ENCODE measurements at regions not wholly inside any gene's neighbourhood (a gene's known extent, or its start where the extent isn't known, plus 50 kb on each side); places are given as distances from the start of the nearest gene placed in this dataset.

- Histone ChIP-seq H3K9ac (ENCODE audit: low read length in 2 of 2) (no peak overlapping the region), H3K4me3 (ENCODE audit: low read length in 2 of 2) (no peak overlapping the region), H3K36me3 (ENCODE audit: control insufficient read depth in 2 of 2, insufficient read depth in 2 of 2, low read length in 2 of 2) (no peaks in the 10 kb centered on the region), H3K27me3 (ENCODE audit: control insufficient read depth in 1 of 2, insufficient read depth in 2 of 2, low read length in 2 of 2) (no peaks in the 10 kb centered on the region), H3K4me1 (ENCODE audit: control insufficient read depth, insufficient read depth, low read length) (no peaks in the 10 kb centered on the region), H3K27ac (ENCODE audit: low read length) (no peak overlapping the region), H3K9me3 (ENCODE audit: control insufficient read depth in 2 of 2, low read length in 2 of 2) (no peaks in the 10 kb centered on the region)
Observed at GRCh38 chr5:165887147-165887546, 2381.7 kb downstream of the MAT2B start.

GRCh38 chr5:165892383-165892782, 2387.0 kb downstream of the MAT2B start:
- H3K27ac ChIP-seq (ENCODE audit: low read length): no peak overlapping the region
- H3K36me3 ChIP-seq (ENCODE audit: control insufficient read depth in 2 of 2, insufficient read depth in 2 of 2, low read length in 2 of 2): no peaks in the 10 kb centered on the region
- H3K9ac ChIP-seq (ENCODE audit: low read length in 2 of 2): no peak overlapping the region
- H3K4me3 ChIP-seq (ENCODE audit: low read length in 2 of 2): no peak overlapping the region
- no peaks in the 10 kb centered on the region for H3K27me3 ChIP-seq (ENCODE audit: control insufficient read depth in 1 of 2, insufficient read depth in 2 of 2, low read length in 2 of 2)
- no peaks in the 10 kb centered on the region for H3K4me1 ChIP-seq (ENCODE audit: control insufficient read depth, insufficient read depth, low read length)
- no peaks in the 10 kb centered on the region for H3K9me3 ChIP-seq (ENCODE audit: control insufficient read depth in 2 of 2, low read length in 2 of 2)

- Histone ChIP-seq H3K27ac (ENCODE audit: low read length) (no peak overlapping the region), H3K36me3 (ENCODE audit: control insufficient read depth in 2 of 2, insufficient read depth in 2 of 2, low read length in 2 of 2) (no peaks in the 10 kb centered on the region), H3K27me3 (ENCODE audit: control insufficient read depth in 1 of 2, insufficient read depth in 2 of 2, low read length in 2 of 2) (no peaks in the 10 kb centered on the region), H3K4me3 (ENCODE audit: low read length in 2 of 2) (no peak overlapping the region), H3K4me1 (ENCODE audit: control insufficient read depth, insufficient read depth, low read length) (no peaks in the 10 kb centered on the region), H3K9me3 (ENCODE audit: control insufficient read depth in 2 of 2, low read length in 2 of 2) (no peaks in the 10 kb centered on the region), H3K9ac (ENCODE audit: low read length in 2 of 2) (no peak overlapping the region)
Observed at GRCh38 chr5:165894916-165895315, 2389.5 kb downstream of the MAT2B start.

- Histone ChIP-seq H3K36me3 (ENCODE audit: control insufficient read depth in 2 of 2, insufficient read depth in 2 of 2, low read length in 2 of 2) (no peaks in the 10 kb centered on the region), H3K27ac (ENCODE audit: low read length) (no peak overlapping the region), H3K9ac (ENCODE audit: low read length in 2 of 2) (no peak overlapping the region), H3K9me3 (ENCODE audit: control insufficient read depth in 2 of 2, low read length in 2 of 2) (no peaks in the 10 kb centered on the region), H3K27me3 (ENCODE audit: control insufficient read depth in 1 of 2, insufficient read depth in 2 of 2, low read length in 2 of 2) (no peaks in the 10 kb centered on the region), H3K4me3 (ENCODE audit: low read length in 2 of 2) (no peak overlapping the region), H3K4me1 (ENCODE audit: control insufficient read depth, insufficient read depth, low read length) (no peaks in the 10 kb centered on the region)
Observed at GRCh38 chr5:165903835-165904234, 2387.6 kb upstream of the WWC1 start.

GRCh38 chr5:165906871-165907270, 2384.6 kb upstream of the WWC1 start:
- Histone ChIP-seq H3K27me3 (ENCODE audit: control insufficient read depth in 1 of 2, insufficient read depth in 2 of 2, low read length in 2 of 2) (no peaks in the 10 kb centered on the region), H3K9ac (ENCODE audit: low read length in 2 of 2) (no peak overlapping the region), H3K9me3 (ENCODE audit: control insufficient read depth in 2 of 2, low read length in 2 of 2) (no peaks in the 10 kb centered on the region), H3K36me3 (ENCODE audit: control insufficient read depth in 2 of 2, insufficient read depth in 2 of 2, low read length in 2 of 2) (no peaks in the 10 kb centered on the region), H3K4me1 (ENCODE audit: control insufficient read depth, insufficient read depth, low read length) (no peaks in the 10 kb centered on the region), H3K4me3 (ENCODE audit: low read length in 2 of 2) (no peak overlapping the region), H3K27ac (ENCODE audit: low read length) (no peak overlapping the region)

- no peaks in the 10 kb centered on the region for H3K27me3 ChIP-seq (ENCODE audit: control insufficient read depth in 1 of 2, insufficient read depth in 2 of 2, low read length in 2 of 2)
- no peaks in the 10 kb centered on the region for H3K9me3 ChIP-seq (ENCODE audit: control insufficient read depth in 2 of 2, low read length in 2 of 2)
- H3K9ac ChIP-seq (ENCODE audit: low read length in 2 of 2): no peak overlapping the region
- no peaks in the 10 kb centered on the region for H3K36me3 ChIP-seq (ENCODE audit: control insufficient read depth in 2 of 2, insufficient read depth in 2 of 2, low read length in 2 of 2)
- H3K27ac ChIP-seq (ENCODE audit: low read length): no peak overlapping the region
- no peak overlapping the region for H3K4me3 ChIP-seq (ENCODE audit: low read length in 2 of 2)
- H3K4me1 ChIP-seq (ENCODE audit: control insufficient read depth, insufficient read depth, low read length): no peaks in the 10 kb centered on the region
Observed at GRCh38 chr5:165913059-165913458, 2378.4 kb upstream of the WWC1 start.

- Histone ChIP-seq H3K4me3 (ENCODE audit: low read length in 2 of 2) (no peak overlapping the region), H3K4me1 (ENCODE audit: control insufficient read depth, insufficient read depth, low read length) (no peaks in the 10 kb centered on the region), H3K27ac (ENCODE audit: low read length) (no peak overlapping the region), H3K36me3 (ENCODE audit: control insufficient read depth in 2 of 2, insufficient read depth in 2 of 2, low read length in 2 of 2) (no peaks in the 10 kb centered on the region), H3K27me3 (ENCODE audit: control insufficient read depth in 1 of 2, insufficient read depth in 2 of 2, low read length in 2 of 2) (no peaks in the 10 kb centered on the region), H3K9ac (ENCODE audit: low read length in 2 of 2) (no peak overlapping the region), H3K9me3 (ENCODE audit: control insufficient read depth in 2 of 2, low read length in 2 of 2) (no peaks in the 10 kb centered on the region)
Observed at GRCh38 chr5:165914456-165914855, 2377.0 kb upstream of the WWC1 start.

- Histone ChIP-seq H3K9me3 (ENCODE audit: control insufficient read depth in 2 of 2, low read length in 2 of 2) (no peaks in the 10 kb centered on the region), H3K4me1 (ENCODE audit: control insufficient read depth, insufficient read depth, low read length) (no peaks in the 10 kb centered on the region), H3K4me3 (ENCODE audit: low read length in 2 of 2) (no peak overlapping the region), H3K9ac (ENCODE audit: low read length in 2 of 2) (no peak overlapping the region), H3K36me3 (ENCODE audit: control insufficient read depth in 2 of 2, insufficient read depth in 2 of 2, low read length in 2 of 2) (no peaks in the 10 kb centered on the region), H3K27me3 (ENCODE audit: control insufficient read depth in 1 of 2, insufficient read depth in 2 of 2, low read length in 2 of 2) (no peaks in the 10 kb centered on the region), H3K27ac (ENCODE audit: low read length) (no peak overlapping the region)
Observed at GRCh38 chr5:165919196-165919595, 2372.2 kb upstream of the WWC1 start.

GRCh38 chr5:165920655-165921054, 2370.8 kb upstream of the WWC1 start:
- Histone ChIP-seq H3K9me3 (ENCODE audit: control insufficient read depth in 2 of 2, low read length in 2 of 2) (no peaks in the 10 kb centered on the region), H3K4me1 (ENCODE audit: control insufficient read depth, insufficient read depth, low read length) (no peaks in the 10 kb centered on the region), H3K9ac (ENCODE audit: low read length in 2 of 2) (no peak overlapping the region), H3K4me3 (ENCODE audit: low read length in 2 of 2) (no peak overlapping the region), H3K27me3 (ENCODE audit: control insufficient read depth in 1 of 2, insufficient read depth in 2 of 2, low read length in 2 of 2) (no peaks in the 10 kb centered on the region), H3K27ac (ENCODE audit: low read length) (no peak overlapping the region), H3K36me3 (ENCODE audit: control insufficient read depth in 2 of 2, insufficient read depth in 2 of 2, low read length in 2 of 2) (no peaks in the 10 kb centered on the region)

- Histone ChIP-seq H3K9me3 (ENCODE audit: control insufficient read depth in 2 of 2, low read length in 2 of 2) (peaks cover 2 to 6% of the 10 kb centered on the region in 2 donors), H3K27me3 (ENCODE audit: control insufficient read depth in 1 of 2, insufficient read depth in 2 of 2, low read length in 2 of 2) (no peaks in the 10 kb centered on the region)
Observed at GRCh38 chr5:165928971-165929370, 2362.5 kb upstream of the WWC1 start.

GRCh38 chr5:165940541-165940940, 2350.9 kb upstream of the WWC1 start:
- Histone ChIP-seq H3K4me1 (ENCODE audit: control insufficient read depth, insufficient read depth, low read length) (no peaks in the 10 kb centered on the region), H3K36me3 (ENCODE audit: control insufficient read depth in 2 of 2, insufficient read depth in 2 of 2, low read length in 2 of 2) (no peaks in the 10 kb centered on the region), H3K27me3 (ENCODE audit: control insufficient read depth in 1 of 2, insufficient read depth in 2 of 2, low read length in 2 of 2) (no peaks in the 10 kb centered on the region), H3K27ac (ENCODE audit: low read length) (no peak overlapping the region), H3K9me3 (ENCODE audit: control insufficient read depth in 2 of 2, low read length in 2 of 2) (no peaks in the 10 kb centered on the region), H3K9ac (ENCODE audit: low read length in 2 of 2) (no peak overlapping the region), H3K4me3 (ENCODE audit: low read length in 2 of 2) (no peak overlapping the region)

More at GRCh38 chr5:165928971-165929370, 2362.5 kb upstream of the WWC1 start:
- H3K4me1 ChIP-seq (ENCODE audit: control insufficient read depth, insufficient read depth, low read length): no peaks in the 10 kb centered on the region
- H3K9ac ChIP-seq (ENCODE audit: low read length in 2 of 2): no peak overlapping the region
- H3K27ac ChIP-seq (ENCODE audit: low read length): no peak overlapping the region
- no peaks in the 10 kb centered on the region for H3K36me3 ChIP-seq (ENCODE audit: control insufficient read depth in 2 of 2, insufficient read depth in 2 of 2, low read length in 2 of 2)
- H3K4me3 ChIP-seq (ENCODE audit: low read length in 2 of 2): no peak overlapping the region

Data from stomach smooth muscle (tissue), 2 donors.